GM23338 (cell line): ENCODE measurements at regions not wholly inside any gene's neighbourhood (a gene's known extent, or its start where the extent isn't known, plus 50 kb on each side); places are given as distances from the start of the nearest gene placed in this dataset.

Experiments
- ATAC-seq: fragments of 200-7000 bp; cut with Tn5 transposase; 3 replicates; pipeline ENCODE4 v1.9.1; 2020
- DNase-seq: peaks from one replicate; pipeline ENCODE4 v3.0.0-alpha.2; 2015; ENCODE audit warnings: low spot score
- H2AFZ ChIP-seq: fragments of 200-600 bp; sonication (generic); 2 replicates; pipeline ENCODE4 v1.8.0; 2016; ENCODE audit warnings: antibody characterized with exemption, mild to moderate bottlenecking, moderate library complexity
- H3F3A ChIP-seq: fragments of 200-600 bp; sonication (generic); replicated peaks from 2 replicates; pipeline ENCODE4 v1.8.0; 2017; ENCODE audit warnings: antibody characterized with exemption, mixed run types, low read depth
- H3K27ac ChIP-seq: fragments of 200-600 bp; sonication (generic); 2 replicates; pipeline ENCODE4 v1.6.1; 2016; ENCODE audit warnings: low read depth
- H3K27me3 ChIP-seq: fragments of 200-600 bp; sonication (generic); 2 replicates; pipeline ENCODE4 v1.8.0; 2016; ENCODE audit warnings: mild to moderate bottlenecking, mixed run types, moderate library complexity; ENCODE audit not compliant: insufficient read depth
- H3K36me3 ChIP-seq: fragments of 200-600 bp; sonication (generic); 2 replicates; pipeline ENCODE4 v1.8.0; 2016; ENCODE audit warnings: mild to moderate bottlenecking; ENCODE audit not compliant: insufficient read depth
- H3K4me1 ChIP-seq: fragments of 200-600 bp; sonication (generic); 2 replicates; pipeline ENCODE4 v1.8.0; 2016; ENCODE audit warnings: mild to moderate bottlenecking, moderate library complexity; ENCODE audit not compliant: insufficient read depth
- H3K4me2 ChIP-seq: fragments of 200-600 bp; sonication (generic); 2 replicates; pipeline ENCODE4 v1.7.1; 2017; ENCODE audit warnings: mixed run types
- H3K4me3 ChIP-seq: fragments of 200-600 bp; sonication (generic); 2 replicates; pipeline ENCODE4 v1.6.1; 2016; ENCODE audit warnings: mixed run types
- H3K79me2 ChIP-seq: fragments of 200-600 bp; sonication (generic); replicated peaks from 2 replicates; pipeline ENCODE4 v1.8.0; 2017; ENCODE audit warnings: mild to moderate bottlenecking; ENCODE audit not compliant: insufficient read depth
- H3K9me2 ChIP-seq: fragments of 200-600 bp; sonication (generic); 2 replicates; pipeline ENCODE4 v1.8.0; 2017; ENCODE audit not compliant: insufficient read depth
- H4K20me1 ChIP-seq: fragments of 200-600 bp; sonication (generic); replicated peaks from 2 replicates; pipeline ENCODE4 v1.8.0; 2017; ENCODE audit warnings: mild to moderate bottlenecking; ENCODE audit not compliant: insufficient read depth
- H3K27ac Mint-ChIP-seq: 2 replicates; pipeline ENCODE4 v1.8.0; 2020; ENCODE audit warnings: inconsistent platforms, mild to moderate bottlenecking, moderate library complexity, mixed read lengths
- H3K27me3 Mint-ChIP-seq: 3 replicates; pipeline ENCODE4 v1.8.0; 2022; ENCODE audit warnings: low read depth, mild to moderate bottlenecking, moderate library complexity, mixed read lengths, inconsistent platforms; ENCODE audit not compliant: insufficient read depth, poor library complexity
- H3K36me3 Mint-ChIP-seq: 3 replicates; pipeline ENCODE4 v1.8.0; 2021; ENCODE audit warnings: low read depth, mild to moderate bottlenecking, inconsistent platforms, moderate library complexity, mixed read lengths
- H3K4me1 Mint-ChIP-seq: 3 replicates; pipeline ENCODE4 v1.8.0; 2020; ENCODE audit warnings: mild to moderate bottlenecking, inconsistent platforms, mixed read lengths
- H3K4me3 Mint-ChIP-seq: 3 replicates; pipeline ENCODE4 v1.8.0; 2021; ENCODE audit warnings: moderate library complexity, mild to moderate bottlenecking, inconsistent platforms, mixed read lengths
- H3K9me3 Mint-ChIP-seq: 3 replicates; pipeline ENCODE4 v1.8.0; 2020; ENCODE audit warnings: moderate library complexity, mild to moderate bottlenecking, inconsistent platforms, mixed read lengths
- CREB1 ChIP-seq: fragments of 250-450 bp; sonication (Bioruptor Pico); IDR thresholded peaks from 2 replicates; pipeline ENCODE4 v1.5.0; 2020; ENCODE audit warnings: low read depth, mild to moderate bottlenecking, moderate library complexity
- ETS1 ChIP-seq: IDR thresholded peaks from 2 replicates; pipeline ENCODE4 v1.6.1; 2016; ENCODE audit warnings: antibody characterized with exemption
- EZH2 ChIP-seq: fragments of 200-600 bp; sonication (generic); IDR thresholded peaks from one replicate; pipeline ENCODE4 v1.8.0; 2017; ENCODE audit warnings: antibody characterized with exemption, mild to moderate bottlenecking, low read depth; ENCODE audit not compliant: unreplicated experiment
- EZH2phosphoT487 ChIP-seq: fragments of 200-600 bp; sonication (generic); IDR thresholded peaks from one replicate; pipeline ENCODE4 v1.8.1; 2018; ENCODE audit warnings: antibody characterized with exemption; ENCODE audit not compliant: unreplicated experiment
- JUNB ChIP-seq: IDR thresholded peaks from one replicate; pipeline ENCODE4 v1.6.1; 2016; ENCODE audit warnings: antibody characterized with exemption; ENCODE audit not compliant: unreplicated experiment
- NANOG ChIP-seq: IDR thresholded peaks from 2 replicates; pipeline ENCODE4 v1.6.1; 2016; ENCODE audit warnings: antibody characterized with exemption, borderline replicate concordance
- POLR2AphosphoS5 ChIP-seq: IDR thresholded peaks from 2 replicates; pipeline ENCODE4 v1.6.1; 2016; ENCODE audit warnings: antibody characterized with exemption, low read depth
- STAT1 ChIP-seq: IDR thresholded peaks from one replicate; pipeline ENCODE4 v1.6.1; 2016; ENCODE audit warnings: antibody characterized with exemption; ENCODE audit not compliant: unreplicated experiment
- ZNF114 ChIP-seq: fragments of 250-450 bp; sonication (Bioruptor Pico); IDR thresholded peaks from 2 replicates; pipeline ENCODE4 v1.5.0; 2020; ENCODE audit warnings: mild to moderate bottlenecking, moderate library complexity
- ZNF331 ChIP-seq: fragments of 250-450 bp; sonication (Bioruptor Pico); IDR thresholded peaks from 2 replicates; pipeline ENCODE4 v1.5.0; 2020; ENCODE audit warnings: low read depth, mild to moderate bottlenecking, moderate library complexity
- TF ChIP-seq, protein P1 (sequence below): IDR thresholded peaks from one replicate; pipeline ENCODE4 v1.6.1; 2018; ENCODE audit warnings: antibody characterized with exemption; ENCODE audit not compliant: unreplicated experiment
- TF ChIP-seq, protein P2 (sequence below), 2 experiments: fragments of 200-600 bp in 1 of 2; sonication (generic) in 1 of 2; conservative IDR thresholded peaks; 2 replicates each; pipeline versions ENCODE4 v1.5.1 to v1.6.1; 2016 to 2017; ENCODE audit warnings: antibody characterized with exemption in 2 of 2, low read depth in 2 of 2, mild to moderate bottlenecking in 2 of 2, moderate library complexity in 1 of 2
- TF ChIP-seq, protein P3 (sequence below): fragments of 250-450 bp; sonication (Bioruptor Pico); IDR thresholded peaks from 2 replicates; pipeline ENCODE4 v1.5.0; 2020; ENCODE audit warnings: mild to moderate bottlenecking, moderate library complexity

DNA sequence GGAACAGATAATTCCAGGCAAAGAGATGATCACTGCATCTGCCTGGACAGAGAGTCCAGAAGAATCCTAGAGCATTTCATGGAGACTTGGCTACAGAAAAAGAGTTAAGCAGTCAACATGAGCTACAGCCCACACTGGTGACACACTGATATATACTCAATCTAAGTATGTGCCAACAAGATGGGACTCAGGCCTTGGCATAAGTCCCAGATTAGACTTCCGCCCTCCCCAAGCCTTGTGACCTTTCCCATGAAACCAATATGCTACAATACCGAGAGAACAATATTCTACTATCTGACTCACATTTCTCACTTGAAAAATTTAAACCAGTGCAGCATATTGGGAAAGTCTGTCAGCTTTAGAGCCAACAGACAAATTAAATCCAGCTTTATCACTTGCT is 65.7 kb upstream of the SLITRK2 start:
- no peak overlapping the region for H3K4me2 ChIP-seq
- no peaks in the 10 kb centered on the region for H3K27me3 ChIP-seq
- H2AFZ ChIP-seq, result no peak overlapping the region
- Mint-ChIP-seq H3K27me3 (no peaks in the 10 kb centered on the region), H3K9me3 (peaks cover 51% of the 10 kb centered on the region), H3K4me3 (no peak overlapping the region), H3K36me3 (peaks cover 4% of the 10 kb centered on the region; the same call in 2 of the 3 replicates), H3K27ac (no peak overlapping the region), H3K4me1 (no peaks in the 10 kb centered on the region)
- ATAC-seq, result no peak
- H3K79me2 ChIP-seq, result no peaks in the 10 kb centered on the region
- H3F3A ChIP-seq, result no peaks in the 10 kb centered on the region
- H3K4me3 ChIP-seq, result no peak overlapping the region
- DNase-seq, result no peak
- no peak overlapping the region for H3K27ac ChIP-seq
- no peaks in the 10 kb centered on the region for H3K9me2 ChIP-seq
- no peaks in the 10 kb centered on the region for H3K36me3 ChIP-seq
- TF ChIP-seq ETS1 (no peak), JUNB (no peak), ZNF331 (CRISPR knock-in tag) (no peak), CREB1 (CRISPR knock-in tag) (no peak), POLR2AphosphoS5 (no peak), EZH2 (no peak), NANOG (no peak), STAT1 (no peak), ZNF114 (CRISPR knock-in tag) (no peak), EZH2phosphoT487 (no peak)
- TF ChIP-seq, protein P1, sequence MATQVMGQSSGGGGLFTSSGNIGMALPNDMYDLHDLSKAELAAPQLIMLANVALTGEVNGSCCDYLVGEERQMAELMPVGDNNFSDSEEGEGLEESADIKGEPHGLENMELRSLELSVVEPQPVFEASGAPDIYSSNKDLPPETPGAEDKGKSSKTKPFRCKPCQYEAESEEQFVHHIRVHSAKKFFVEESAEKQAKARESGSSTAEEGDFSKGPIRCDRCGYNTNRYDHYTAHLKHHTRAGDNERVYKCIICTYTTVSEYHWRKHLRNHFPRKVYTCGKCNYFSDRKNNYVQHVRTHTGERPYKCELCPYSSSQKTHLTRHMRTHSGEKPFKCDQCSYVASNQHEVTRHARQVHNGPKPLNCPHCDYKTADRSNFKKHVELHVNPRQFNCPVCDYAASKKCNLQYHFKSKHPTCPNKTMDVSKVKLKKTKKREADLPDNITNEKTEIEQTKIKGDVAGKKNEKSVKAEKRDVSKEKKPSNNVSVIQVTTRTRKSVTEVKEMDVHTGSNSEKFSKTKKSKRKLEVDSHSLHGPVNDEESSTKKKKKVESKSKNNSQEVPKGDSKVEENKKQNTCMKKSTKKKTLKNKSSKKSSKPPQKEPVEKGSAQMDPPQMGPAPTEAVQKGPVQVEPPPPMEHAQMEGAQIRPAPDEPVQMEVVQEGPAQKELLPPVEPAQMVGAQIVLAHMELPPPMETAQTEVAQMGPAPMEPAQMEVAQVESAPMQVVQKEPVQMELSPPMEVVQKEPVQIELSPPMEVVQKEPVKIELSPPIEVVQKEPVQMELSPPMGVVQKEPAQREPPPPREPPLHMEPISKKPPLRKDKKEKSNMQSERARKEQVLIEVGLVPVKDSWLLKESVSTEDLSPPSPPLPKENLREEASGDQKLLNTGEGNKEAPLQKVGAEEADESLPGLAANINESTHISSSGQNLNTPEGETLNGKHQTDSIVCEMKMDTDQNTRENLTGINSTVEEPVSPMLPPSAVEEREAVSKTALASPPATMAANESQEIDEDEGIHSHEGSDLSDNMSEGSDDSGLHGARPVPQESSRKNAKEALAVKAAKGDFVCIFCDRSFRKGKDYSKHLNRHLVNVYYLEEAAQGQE, result no peak
- TF ChIP-seq, protein P2, sequence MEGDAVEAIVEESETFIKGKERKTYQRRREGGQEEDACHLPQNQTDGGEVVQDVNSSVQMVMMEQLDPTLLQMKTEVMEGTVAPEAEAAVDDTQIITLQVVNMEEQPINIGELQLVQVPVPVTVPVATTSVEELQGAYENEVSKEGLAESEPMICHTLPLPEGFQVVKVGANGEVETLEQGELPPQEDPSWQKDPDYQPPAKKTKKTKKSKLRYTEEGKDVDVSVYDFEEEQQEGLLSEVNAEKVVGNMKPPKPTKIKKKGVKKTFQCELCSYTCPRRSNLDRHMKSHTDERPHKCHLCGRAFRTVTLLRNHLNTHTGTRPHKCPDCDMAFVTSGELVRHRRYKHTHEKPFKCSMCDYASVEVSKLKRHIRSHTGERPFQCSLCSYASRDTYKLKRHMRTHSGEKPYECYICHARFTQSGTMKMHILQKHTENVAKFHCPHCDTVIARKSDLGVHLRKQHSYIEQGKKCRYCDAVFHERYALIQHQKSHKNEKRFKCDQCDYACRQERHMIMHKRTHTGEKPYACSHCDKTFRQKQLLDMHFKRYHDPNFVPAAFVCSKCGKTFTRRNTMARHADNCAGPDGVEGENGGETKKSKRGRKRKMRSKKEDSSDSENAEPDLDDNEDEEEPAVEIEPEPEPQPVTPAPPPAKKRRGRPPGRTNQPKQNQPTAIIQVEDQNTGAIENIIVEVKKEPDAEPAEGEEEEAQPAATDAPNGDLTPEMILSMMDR (conservative IDR thresholded peaks at IDR 0.05; ENCODE audit: low read depth in 2 of 2), result no peak
- TF ChIP-seq, protein P3, sequence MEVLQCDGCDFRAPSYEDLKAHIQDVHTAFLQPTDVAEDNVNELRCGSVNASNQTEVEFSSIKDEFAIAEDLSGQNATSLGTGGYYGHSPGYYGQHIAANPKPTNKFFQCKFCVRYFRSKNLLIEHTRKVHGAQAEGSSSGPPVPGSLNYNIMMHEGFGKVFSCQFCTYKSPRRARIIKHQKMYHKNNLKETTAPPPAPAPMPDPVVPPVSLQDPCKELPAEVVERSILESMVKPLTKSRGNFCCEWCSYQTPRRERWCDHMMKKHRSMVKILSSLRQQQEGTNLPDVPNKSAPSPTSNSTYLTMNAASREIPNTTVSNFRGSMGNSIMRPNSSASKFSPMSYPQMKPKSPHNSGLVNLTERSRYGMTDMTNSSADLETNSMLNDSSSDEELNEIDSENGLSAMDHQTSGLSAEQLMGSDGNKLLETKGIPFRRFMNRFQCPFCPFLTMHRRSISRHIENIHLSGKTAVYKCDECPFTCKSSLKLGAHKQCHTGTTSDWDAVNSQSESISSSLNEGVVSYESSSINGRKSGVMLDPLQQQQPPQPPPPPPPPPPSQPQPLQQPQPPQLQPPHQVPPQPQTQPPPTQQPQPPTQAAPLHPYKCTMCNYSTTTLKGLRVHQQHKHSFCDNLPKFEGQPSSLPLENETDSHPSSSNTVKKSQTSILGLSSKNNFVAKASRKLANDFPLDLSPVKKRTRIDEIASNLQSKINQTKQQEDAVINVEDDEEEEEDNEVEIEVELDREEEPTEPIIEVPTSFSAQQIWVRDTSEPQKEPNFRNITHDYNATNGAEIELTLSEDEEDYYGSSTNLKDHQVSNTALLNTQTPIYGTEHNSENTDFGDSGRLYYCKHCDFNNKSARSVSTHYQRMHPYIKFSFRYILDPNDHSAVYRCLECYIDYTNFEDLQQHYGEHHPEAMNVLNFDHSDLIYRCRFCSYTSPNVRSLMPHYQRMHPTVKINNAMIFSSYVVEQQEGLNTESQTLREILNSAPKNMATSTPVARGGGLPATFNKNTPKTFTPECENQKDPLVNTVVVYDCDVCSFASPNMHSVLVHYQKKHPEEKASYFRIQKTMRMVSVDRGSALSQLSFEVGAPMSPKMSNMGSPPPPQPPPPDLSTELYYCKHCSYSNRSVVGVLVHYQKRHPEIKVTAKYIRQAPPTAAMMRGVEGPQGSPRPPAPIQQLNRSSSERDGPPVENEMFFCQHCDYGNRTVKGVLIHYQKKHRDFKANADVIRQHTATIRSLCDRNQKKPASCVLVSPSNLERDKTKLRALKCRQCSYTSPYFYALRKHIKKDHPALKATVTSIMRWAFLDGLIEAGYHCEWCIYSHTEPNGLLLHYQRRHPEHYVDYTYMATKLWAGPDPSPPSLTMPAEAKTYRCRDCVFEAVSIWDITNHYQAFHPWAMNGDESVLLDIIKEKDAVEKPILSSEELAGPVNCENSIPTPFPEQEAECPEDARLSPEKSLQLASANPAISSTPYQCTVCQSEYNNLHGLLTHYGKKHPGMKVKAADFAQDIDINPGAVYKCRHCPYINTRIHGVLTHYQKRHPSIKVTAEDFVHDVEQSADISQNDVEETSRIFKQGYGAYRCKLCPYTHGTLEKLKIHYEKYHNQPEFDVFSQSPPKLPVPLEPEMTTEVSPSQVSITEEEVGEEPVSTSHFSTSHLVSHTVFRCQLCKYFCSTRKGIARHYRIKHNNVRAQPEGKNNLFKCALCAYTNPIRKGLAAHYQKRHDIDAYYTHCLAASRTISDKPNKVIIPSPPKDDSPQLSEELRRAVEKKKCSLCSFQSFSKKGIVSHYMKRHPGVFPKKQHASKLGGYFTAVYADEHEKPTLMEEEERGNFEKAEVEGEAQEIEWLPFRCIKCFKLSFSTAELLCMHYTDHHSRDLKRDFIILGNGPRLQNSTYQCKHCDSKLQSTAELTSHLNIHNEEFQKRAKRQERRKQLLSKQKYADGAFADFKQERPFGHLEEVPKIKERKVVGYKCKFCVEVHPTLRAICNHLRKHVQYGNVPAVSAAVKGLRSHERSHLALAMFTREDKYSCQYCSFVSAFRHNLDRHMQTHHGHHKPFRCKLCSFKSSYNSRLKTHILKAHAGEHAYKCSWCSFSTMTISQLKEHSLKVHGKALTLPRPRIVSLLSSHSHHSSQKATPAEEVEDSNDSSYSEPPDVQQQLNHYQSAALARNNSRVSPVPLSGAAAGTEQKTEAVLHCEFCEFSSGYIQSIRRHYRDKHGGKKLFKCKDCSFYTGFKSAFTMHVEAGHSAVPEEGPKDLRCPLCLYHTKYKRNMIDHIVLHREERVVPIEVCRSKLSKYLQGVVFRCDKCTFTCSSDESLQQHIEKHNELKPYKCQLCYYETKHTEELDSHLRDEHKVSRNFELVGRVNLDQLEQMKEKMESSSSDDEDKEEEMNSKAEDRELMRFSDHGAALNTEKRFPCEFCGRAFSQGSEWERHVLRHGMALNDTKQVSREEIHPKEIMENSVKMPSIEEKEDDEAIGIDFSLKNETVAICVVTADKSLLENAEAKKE (CRISPR knock-in tag), result no peak
- no peaks in the 10 kb centered on the region for H3K4me1 ChIP-seq
- H4K20me1 ChIP-seq, result no peaks in the 10 kb centered on the region
